ENCODE measurements at regions not wholly inside any gene's neighbourhood (a gene's known extent, or its start where the extent isn't known, plus 50 kb on each side); places are given as distances from the start of the nearest gene placed in this dataset.
A peak's percentile ranks its signal among the peaks of the same experiment; 100 is the strongest.

DNA sequence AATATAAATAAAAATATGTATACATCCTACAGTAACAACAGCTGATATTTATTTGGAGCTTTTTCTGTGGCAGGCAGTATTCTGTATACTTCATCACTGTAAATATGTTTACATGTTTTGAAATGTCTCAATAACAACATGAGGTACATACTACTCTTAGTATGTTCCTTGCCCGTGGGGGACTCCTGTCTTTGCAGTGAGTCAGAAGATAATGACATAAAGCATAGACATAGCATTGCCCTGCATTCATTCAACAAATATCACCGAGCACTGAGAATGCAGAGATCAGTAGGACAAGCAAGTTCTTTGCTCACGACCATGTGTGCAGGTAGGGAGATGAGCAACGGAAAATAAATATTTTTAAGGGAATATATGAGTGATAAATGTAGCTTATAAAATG, 246.5 kb downstream of the LTN1 start:
- ATAC-seq (no peak), DNase-seq (no peak)

GRCh38 chr21:28745131-28746016, 247.3 kb downstream of the LTN1 start:
- intact Hi-C loops (cut with DNase I), result loop anchor here in 1 of 2 donors (10.0 kb wide), 2 partner anchors 1041 to 1891 kb away; no protein-coding TSS in a partner anchor
- H3K36me3 ChIP-seq, result no peaks in the 10 kb centered on the region
- ATAC-seq, result peak; percentile 98
- peak; percentile 29 to 89 (median 75) for DNase-seq
- peaks cover 0 to 12% of the 10 kb centered on the region in 2 donors for H3K4me1 ChIP-seq
- H3K4me3 ChIP-seq, result peak overlapping the region; percentile 17 to 37
- TF ChIP-seq, protein P1, sequence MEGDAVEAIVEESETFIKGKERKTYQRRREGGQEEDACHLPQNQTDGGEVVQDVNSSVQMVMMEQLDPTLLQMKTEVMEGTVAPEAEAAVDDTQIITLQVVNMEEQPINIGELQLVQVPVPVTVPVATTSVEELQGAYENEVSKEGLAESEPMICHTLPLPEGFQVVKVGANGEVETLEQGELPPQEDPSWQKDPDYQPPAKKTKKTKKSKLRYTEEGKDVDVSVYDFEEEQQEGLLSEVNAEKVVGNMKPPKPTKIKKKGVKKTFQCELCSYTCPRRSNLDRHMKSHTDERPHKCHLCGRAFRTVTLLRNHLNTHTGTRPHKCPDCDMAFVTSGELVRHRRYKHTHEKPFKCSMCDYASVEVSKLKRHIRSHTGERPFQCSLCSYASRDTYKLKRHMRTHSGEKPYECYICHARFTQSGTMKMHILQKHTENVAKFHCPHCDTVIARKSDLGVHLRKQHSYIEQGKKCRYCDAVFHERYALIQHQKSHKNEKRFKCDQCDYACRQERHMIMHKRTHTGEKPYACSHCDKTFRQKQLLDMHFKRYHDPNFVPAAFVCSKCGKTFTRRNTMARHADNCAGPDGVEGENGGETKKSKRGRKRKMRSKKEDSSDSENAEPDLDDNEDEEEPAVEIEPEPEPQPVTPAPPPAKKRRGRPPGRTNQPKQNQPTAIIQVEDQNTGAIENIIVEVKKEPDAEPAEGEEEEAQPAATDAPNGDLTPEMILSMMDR (IDR thresholded peaks at IDR 0.05), result peak; percentile 77 to 87
- H3K27me3 ChIP-seq, result no peaks in the 10 kb centered on the region
- no peaks in the 10 kb centered on the region for H3K9me3 ChIP-seq
- H3K27ac ChIP-seq, result peak overlapping the region; percentile 47 to 56

More for the DNA sequence above, 246.5 kb downstream of the LTN1 start:
- Histone ChIP-seq H3K27ac (no peak overlapping the region), H3K36me3 (no peaks in the 10 kb centered on the region), H3K4me1 (peaks cover 0 to 12% of the 10 kb centered on the region in 2 donors), H3K9me3 (no peaks in the 10 kb centered on the region), H3K4me3 (no peak overlapping the region), H3K27me3 (no peaks in the 10 kb centered on the region)
- TF ChIP-seq, protein P1 (IDR thresholded peaks at IDR 0.05), result no peak
- intact Hi-C loops (cut with DNase I), result loop anchor here in 1 of 2 donors (10.0 kb wide), 2 partner anchors 1041 to 1891 kb away; no protein-coding TSS in a partner anchor

- H3K9me3 ChIP-seq, result no peaks in the 10 kb centered on the region
- no peak for ATAC-seq
- no peaks in the 10 kb centered on the region for H3K27me3 ChIP-seq
- H3K27ac ChIP-seq, result no peak overlapping the region
- intact Hi-C loops (cut with DNase I), result loop anchor here in 1 of 2 donors (10.0 kb wide), 2 partner anchors 1039 to 1889 kb away; no protein-coding TSS in a partner anchor
- no peak for DNase-seq
- peaks cover 0 to 12% of the 10 kb centered on the region in 2 donors for H3K4me1 ChIP-seq
- TF ChIP-seq, protein P1 (IDR thresholded peaks at IDR 0.05), result no peak
- no peak overlapping the region for H3K4me3 ChIP-seq
- no peaks in the 10 kb centered on the region for H3K36me3 ChIP-seq
Measured at GRCh38 chr21:28743723-28744122, 249.0 kb downstream of the LTN1 start.

DNA sequence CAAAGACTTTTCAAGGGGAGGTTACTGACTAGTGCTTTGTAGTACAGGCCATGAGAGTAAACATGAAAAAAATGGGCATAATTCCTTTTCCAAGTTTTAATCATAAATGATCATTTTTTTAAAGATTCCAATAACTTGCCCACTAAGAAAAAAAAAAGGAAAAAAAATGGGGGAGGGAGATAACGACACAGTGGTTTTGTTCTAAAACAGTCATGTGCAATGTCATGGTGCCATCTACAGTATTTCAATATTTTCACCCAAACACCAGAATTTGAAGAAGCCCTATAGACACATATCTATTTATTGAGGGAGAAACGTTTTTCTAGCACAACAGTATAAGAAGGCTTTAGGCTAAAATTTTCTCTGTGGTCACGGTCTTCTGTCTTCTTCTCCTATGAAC, 250.2 kb downstream of the LTN1 start:
- TF ChIP-seq, protein P1 (IDR thresholded peaks at IDR 0.05), result no peak
- DNase-seq (peak in 2 of 4 donors; percentile 30 to 40), ATAC-seq (no peak)
- H3K4me1 ChIP-seq, result peaks cover 0 to 12% of the 10 kb centered on the region in 2 donors
- H3K27me3 ChIP-seq, result no peaks in the 10 kb centered on the region
- H3K36me3 ChIP-seq, result no peaks in the 10 kb centered on the region
- no peaks in the 10 kb centered on the region for H3K9me3 ChIP-seq
- H3K4me3 ChIP-seq, result no peak overlapping the region
- H3K27ac ChIP-seq, result no peak overlapping the region
- intact Hi-C loops (cut with DNase I), result loop anchor here in 1 of 2 donors (10.0 kb wide), 2 partner anchors 1038 to 1888 kb away; no protein-coding TSS in a partner anchor

DNA sequence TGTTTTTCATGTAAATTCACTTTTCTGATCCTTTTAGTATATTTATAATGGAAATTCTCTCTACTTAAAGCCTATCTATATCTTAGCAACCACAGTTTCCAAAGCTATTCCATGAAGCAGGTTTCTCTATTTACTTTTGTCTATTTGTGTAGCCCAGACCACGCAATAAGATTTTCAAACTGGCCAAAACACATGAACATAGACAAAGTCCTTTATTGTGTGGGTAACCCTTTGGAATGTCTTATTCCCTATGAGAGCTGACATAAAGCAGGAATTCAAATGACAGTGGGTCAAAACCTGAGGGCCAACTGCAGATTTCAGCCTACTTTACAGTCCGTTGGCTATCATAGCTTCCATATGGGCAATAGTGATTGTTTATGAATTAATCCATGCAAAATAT, 252.6 kb downstream of the LTN1 start:
- TF ChIP-seq, protein P1 (IDR thresholded peaks at IDR 0.05), result no peak
- Histone ChIP-seq H3K9me3 (no peaks in the 10 kb centered on the region), H3K4me1 (peaks cover 0 to 4% of the 10 kb centered on the region in 2 donors), H3K27ac (no peak overlapping the region), H3K36me3 (no peaks in the 10 kb centered on the region), H3K4me3 (no peak overlapping the region), H3K27me3 (no peaks in the 10 kb centered on the region)
- DNase-seq, result no peak
- no peak for ATAC-seq
- intact Hi-C loops (cut with DNase I), result loop anchor here in 1 of 2 donors (10.0 kb wide), 2 partner anchors 1035 to 1885 kb away; no protein-coding TSS in a partner anchor

Measured in left lung (tissue), 4 donors.